Esophagus muscularis mucosa (tissue), 3 donors: ENCODE measurements at regions not wholly inside any gene's neighbourhood (a gene's known extent, or its start where the extent isn't known, plus 50 kb on each side); places are given as distances from the start of the nearest gene placed in this dataset.

ENCODE experiments used
- CTCF ChIP-seq, 3 experiments: fragments of 200-600 bp in 2 of 3; fragments of 450-650 bp in 1 of 3; sonication (generic) in 2 of 3; IDR thresholded peaks; one replicate each; pipeline ENCODE4 v1.5.1; 2017 to 2019; ENCODE audit warnings: antibody characterized with exemption in 3 of 3, mild to moderate bottlenecking in 2 of 3, moderate library complexity in 1 of 3
- POLR2A ChIP-seq: fragments of 450-650 bp; IDR thresholded peaks from one replicate; pipeline ENCODE4 v1.6.1; 2017; ENCODE audit warnings: antibody characterized with exemption, moderate library complexity, mild to moderate bottlenecking, low read depth
- POLR2AphosphoS5 ChIP-seq, 2 donors: sonication (generic); formaldehyde crosslinking; IDR thresholded peaks; one replicate each; pipeline ENCODE4 v1.6.1; 2017; ENCODE audit warnings: antibody characterized with exemption in 2 of 2

GRCh38 chr12:131331148-131331750 is 377.5 kb downstream of the ADGRD1 start:
- TF ChIP-seq CTCF (IDR thresholded peaks at IDR 0.05) (no peak), POLR2A (no peak), POLR2AphosphoS5 (IDR thresholded peaks at IDR 0.05) (no peak)
